Psoas muscle (tissue), 7 donors: ENCODE measurements at regions not wholly inside any gene's neighbourhood (a gene's known extent, or its start where the extent isn't known, plus 50 kb on each side); places are given as distances from the start of the nearest gene placed in this dataset.

Experiments used
- ATAC-seq, 4 donors: fragments of 200-7000 bp; cut with Tn5 transposase; one replicate each; pipeline ENCODE4 v1.9.1; 2020; ENCODE audit warnings: moderate library complexity in 3 of 4, mild to moderate bottlenecking in 2 of 4
- DNase-seq, 2 donors: peaks; one replicate each; pipeline ENCODE4 v3.0.0-alpha.2; 2020
- H3K27ac ChIP-seq: fragments of 200-600 bp; one replicate; pipeline ENCODE4 v1.8.0; 2022
- H3K27me3 ChIP-seq, 3 donors: fragments of 200-600 bp in 1 of 3; one replicate each; pipeline versions ENCODE4 v1.6.1 to v1.8.0; 2013 to 2022; ENCODE audit warnings: low read length in 2 of 3, mild to moderate bottlenecking in 2 of 3, moderate library complexity in 1 of 3; ENCODE audit not compliant: insufficient read depth in 3 of 3
- H3K36me3 ChIP-seq, 2 donors: fragments of 200-600 bp in 1 of 2; one replicate each; pipeline versions ENCODE4 v1.6.1 to v1.8.0; 2013 to 2022; ENCODE audit warnings: low read depth in 1 of 2, mild to moderate bottlenecking in 1 of 2, moderate library complexity in 1 of 2; ENCODE audit not compliant: insufficient read depth in 1 of 2
- H3K4me1 ChIP-seq: fragments of 200-600 bp; one replicate; pipeline ENCODE4 v1.8.0; 2022
- H3K4me3 ChIP-seq: fragments of 200-600 bp; one replicate; pipeline ENCODE4 v1.8.0; 2022; ENCODE audit warnings: mild to moderate bottlenecking
- H3K9me3 ChIP-seq: fragments of 200-600 bp; one replicate; pipeline ENCODE4 v1.8.0; 2022
- WGBS, 3 donors: extraction: QIAGEN DNeasy Blood & Tissue Kit; methylation state at CpG; one replicate each; pipeline versions ENCODE4 v1.1.6 to v1.1.7; 2013; 5-methylcytosine and 5-hydroxymethylcytosine counted together
- intact Hi-C, 2 donors: fragments of 100-400 bp; cut with DNase I; formaldehyde crosslinking; loops; one replicate each; pipeline versions ENCODE4 v1.11.0 to v1.14.2; 2022
- TF ChIP-seq, protein P1 (sequence below): fragments of 200-600 bp; IDR thresholded peaks from one replicate; pipeline ENCODE4 v1.8.0; 2022; ENCODE audit warnings: antibody characterized with exemption
- donor health status: healthy with polysubstance abuse.
- donor health status: DM: no; HTN: no; CAD: no; lungs with moderate emphysema.
- donor health status: Bipolar disorder and iron deficiency.
- donor health status: healthy.
- donor health status: DM: yes; HTN: yes; CAD: no.
- donor health status: DM: no; HTN: no; CAD: no.
- donor health status: DM: yes; HTN: yes; CAD: no.

DNA sequence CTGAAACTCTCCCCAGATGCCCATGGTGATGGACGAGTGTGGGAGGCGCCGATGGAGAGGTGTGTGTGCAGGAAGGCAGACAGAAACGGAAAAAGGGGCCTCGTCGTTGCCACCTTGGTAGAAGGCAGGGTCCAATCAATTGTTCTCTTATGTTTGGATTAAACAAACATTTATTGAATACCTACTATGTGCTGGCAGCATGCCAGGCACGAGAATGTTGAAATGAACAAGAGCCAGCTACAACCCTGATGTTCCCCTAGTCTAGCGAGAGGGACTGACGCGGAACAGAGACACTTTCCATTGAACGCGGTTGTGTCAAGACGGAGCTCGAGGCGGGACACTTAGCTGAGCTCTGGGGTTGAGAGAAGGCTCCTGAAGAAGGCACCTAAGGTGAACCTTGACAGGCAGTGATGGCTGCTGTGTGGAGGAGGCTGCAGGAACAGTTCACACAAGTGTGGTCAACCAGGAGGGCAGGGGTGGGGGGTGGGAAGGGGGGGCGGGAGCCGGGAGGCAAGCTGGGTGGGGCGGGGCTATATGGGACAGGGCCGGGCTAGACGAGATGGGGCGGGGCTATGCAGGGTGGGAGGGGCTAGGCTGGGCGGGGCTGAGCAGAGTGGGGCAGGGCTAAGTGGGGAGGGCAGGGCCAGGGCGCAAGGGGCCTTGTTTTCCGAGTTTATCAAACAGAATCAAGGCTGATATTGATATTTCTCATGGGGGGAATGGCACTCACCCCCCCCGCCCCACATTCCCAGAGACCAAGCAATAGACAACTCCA lies 181.0 kb downstream of the GATA3 start:
- TF ChIP-seq, protein P1, sequence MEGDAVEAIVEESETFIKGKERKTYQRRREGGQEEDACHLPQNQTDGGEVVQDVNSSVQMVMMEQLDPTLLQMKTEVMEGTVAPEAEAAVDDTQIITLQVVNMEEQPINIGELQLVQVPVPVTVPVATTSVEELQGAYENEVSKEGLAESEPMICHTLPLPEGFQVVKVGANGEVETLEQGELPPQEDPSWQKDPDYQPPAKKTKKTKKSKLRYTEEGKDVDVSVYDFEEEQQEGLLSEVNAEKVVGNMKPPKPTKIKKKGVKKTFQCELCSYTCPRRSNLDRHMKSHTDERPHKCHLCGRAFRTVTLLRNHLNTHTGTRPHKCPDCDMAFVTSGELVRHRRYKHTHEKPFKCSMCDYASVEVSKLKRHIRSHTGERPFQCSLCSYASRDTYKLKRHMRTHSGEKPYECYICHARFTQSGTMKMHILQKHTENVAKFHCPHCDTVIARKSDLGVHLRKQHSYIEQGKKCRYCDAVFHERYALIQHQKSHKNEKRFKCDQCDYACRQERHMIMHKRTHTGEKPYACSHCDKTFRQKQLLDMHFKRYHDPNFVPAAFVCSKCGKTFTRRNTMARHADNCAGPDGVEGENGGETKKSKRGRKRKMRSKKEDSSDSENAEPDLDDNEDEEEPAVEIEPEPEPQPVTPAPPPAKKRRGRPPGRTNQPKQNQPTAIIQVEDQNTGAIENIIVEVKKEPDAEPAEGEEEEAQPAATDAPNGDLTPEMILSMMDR = no peak
- no peak for ATAC-seq
- no peak for DNase-seq
- no peaks in the 10 kb centered on the region for H3K36me3 ChIP-seq
- no peaks in the 10 kb centered on the region for H3K4me1 ChIP-seq
- intact Hi-C loops = loop anchor here in 1 of 2 donors (10.0 kb wide), 1 partner anchor 531 kb away; the partner anchor contains the start of gene ITIH2
- no peak overlapping the region for H3K27ac ChIP-seq
- 76 to 84% (median 84%) methylated on average over 22 to 25 of the region's 25 CpGs for WGBS, 3 donors
- no peaks in the 10 kb centered on the region for H3K9me3 ChIP-seq
- no peaks in the 10 kb centered on the region for H3K27me3 ChIP-seq
- no peak overlapping the region for H3K4me3 ChIP-seq

DNA sequence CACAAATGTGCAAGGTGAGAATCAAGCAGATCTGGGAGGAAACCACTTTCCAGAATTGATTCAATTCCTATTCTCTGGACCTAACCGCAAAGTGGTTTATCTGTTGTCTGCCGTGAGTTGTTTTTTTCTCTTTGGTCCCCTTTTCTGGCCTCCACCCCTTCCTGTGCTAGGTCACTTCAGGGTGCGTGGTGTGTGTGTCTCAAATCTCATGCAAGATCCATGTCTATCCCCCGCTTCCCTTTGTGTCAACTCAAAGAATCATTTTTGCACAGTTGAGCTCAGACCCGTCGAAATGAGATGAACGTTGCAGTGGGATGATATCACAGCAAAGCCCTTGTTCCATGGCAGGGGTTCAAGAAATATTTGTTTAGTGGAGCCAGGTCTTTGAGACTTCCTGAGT lies 184.5 kb downstream of the GATA3 start:
- intact Hi-C loops = loop anchor here in 1 of 2 donors (10.0 kb wide), 1 partner anchor 534 kb away; the partner anchor contains the start of gene ITIH2
- no peak for DNase-seq
- WGBS, 3 donors = 64 to 69% (median 66%) methylated on average over 7 of the region's 7 CpGs

DNA sequence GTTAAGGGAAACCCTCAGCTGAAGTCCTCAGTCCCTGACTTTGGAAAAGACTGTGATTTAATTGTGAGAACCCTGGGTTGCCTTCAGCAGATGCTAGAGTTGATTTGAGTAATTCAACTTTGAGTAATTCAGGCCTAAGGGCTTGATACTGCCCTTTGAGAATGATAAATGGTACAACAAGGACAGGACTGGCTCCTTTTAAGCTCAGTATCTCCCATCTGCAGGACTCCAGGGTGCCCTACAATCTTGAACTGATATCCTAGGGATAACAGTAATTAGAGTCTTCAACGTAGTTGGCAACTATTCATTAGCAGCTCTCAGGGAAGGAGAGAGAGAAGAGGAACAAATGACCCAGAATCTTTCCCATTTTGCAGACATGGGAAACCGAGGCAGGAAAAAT lies 186.4 kb downstream of the GATA3 start:
- intact Hi-C loops = no loop called here
- no peaks in the 10 kb centered on the region for H3K36me3 ChIP-seq
- ATAC-seq = no peak
- no peaks in the 10 kb centered on the region for H3K27me3 ChIP-seq
- no peaks in the 10 kb centered on the region for H3K4me1 ChIP-seq
- TF ChIP-seq, protein P1 = no peak
- 62 to 66% (median 65%) methylated on average over 2 of the region's 2 CpGs for WGBS, 3 donors
- H3K9me3 ChIP-seq = no peaks in the 10 kb centered on the region
- H3K27ac ChIP-seq = no peak overlapping the region
- no peak overlapping the region for H3K4me3 ChIP-seq
- DNase-seq = no peak

More for the DNA sequence above, 184.5 kb downstream of the GATA3 start:
- no peaks in the 10 kb centered on the region for H3K27me3 ChIP-seq
- no peaks in the 10 kb centered on the region for H3K4me1 ChIP-seq
- no peaks in the 10 kb centered on the region for H3K36me3 ChIP-seq
- no peak overlapping the region for H3K4me3 ChIP-seq
- TF ChIP-seq, protein P1 = no peak
- ATAC-seq = no peak
- no peaks in the 10 kb centered on the region for H3K9me3 ChIP-seq
- H3K27ac ChIP-seq = no peak overlapping the region

DNA sequence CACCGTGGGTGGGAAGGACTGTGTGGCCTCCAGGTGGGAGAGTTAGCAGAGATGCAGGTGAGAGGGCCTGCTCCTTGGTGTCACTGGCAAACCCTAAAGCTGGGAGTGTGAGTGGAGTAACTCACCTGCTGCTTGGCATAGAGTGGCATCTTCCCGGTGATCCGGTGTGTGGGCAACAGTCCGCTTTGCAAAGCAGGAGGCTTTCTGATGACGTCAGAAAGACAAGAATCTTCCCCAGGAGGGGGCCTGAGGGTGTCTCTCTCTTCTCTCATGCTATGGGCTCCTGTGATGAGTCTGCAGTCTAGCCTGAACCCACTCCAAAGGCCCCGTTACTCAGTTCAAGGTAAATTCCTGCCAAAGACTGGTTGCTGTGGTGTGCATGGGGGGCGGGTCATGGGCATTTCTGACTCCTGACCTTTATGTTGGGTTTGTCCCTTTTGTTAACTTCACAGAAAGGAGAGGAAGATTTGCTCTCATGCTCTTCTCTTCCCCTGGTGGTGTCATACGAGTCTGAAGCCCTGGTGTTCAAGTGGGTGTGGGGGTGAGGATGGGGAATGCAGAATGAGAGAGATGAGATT lies 187.9 kb downstream of the GATA3 start:
- H3K4me3 ChIP-seq = no peak overlapping the region
- no peaks in the 10 kb centered on the region for H3K36me3 ChIP-seq
- no peaks in the 10 kb centered on the region for H3K4me1 ChIP-seq
- intact Hi-C loops = no loop called here
- H3K27me3 ChIP-seq = no peaks in the 10 kb centered on the region
- DNase-seq = no peak
- TF ChIP-seq, protein P1 = no peak
- H3K27ac ChIP-seq = no peak overlapping the region
- WGBS, 3 donors = 78 to 82% (median 78%) methylated on average over 8 of the region's 8 CpGs
- H3K9me3 ChIP-seq = no peaks in the 10 kb centered on the region
- ATAC-seq = no peak
